MM.1S (cell line): ENCODE measurements at regions not wholly inside any gene's neighbourhood (a gene's known extent, or its start where the extent isn't known, plus 50 kb on each side); places are given as distances from the start of the nearest gene placed in this dataset.

Experiments used
- DNase-seq: peaks from one replicate; pipeline ENCODE4 v3.0.0-alpha.2; 2015
- H2AFZ ChIP-seq: fragments of 300-600 bp; sonication (generic); 2 replicates; pipeline ENCODE4 v1.6.0; 2016; ENCODE audit warnings: antibody characterized with exemption, low read length
- H3F3A ChIP-seq: fragments of 300-600 bp; sonication (generic); 2 replicates; pipeline ENCODE4 v1.6.1; 2016; ENCODE audit warnings: mild to moderate bottlenecking, antibody characterized with exemption, low read length, moderate library complexity, mixed read lengths; ENCODE audit not compliant: insufficient read depth
- H3K27ac ChIP-seq: fragments of 300-600 bp; sonication (generic); 2 replicates; pipeline ENCODE4 v1.5.1; 2016; ENCODE audit warnings: mild to moderate bottlenecking, low read length
- H3K27me3 ChIP-seq: fragments of 300-600 bp; sonication (generic); replicated peaks from 2 replicates; pipeline ENCODE4 v1.6.0; 2016; ENCODE audit warnings: low read length; ENCODE audit not compliant: insufficient read depth
- H3K36me3 ChIP-seq: fragments of 300-600 bp; sonication (generic); replicated peaks from 2 replicates; pipeline ENCODE4 v1.6.1; 2016; ENCODE audit warnings: mild to moderate bottlenecking, low read length, mixed read lengths; ENCODE audit not compliant: insufficient read depth
- H3K4me1 ChIP-seq: fragments of 300-600 bp; sonication (generic); 2 replicates; pipeline ENCODE4 v1.6.1; 2016; ENCODE audit warnings: low read length, mixed read lengths
- H3K4me2 ChIP-seq: fragments of 300-600 bp; sonication (generic); 2 replicates; pipeline ENCODE4 v1.6.0; 2016; ENCODE audit warnings: low read depth, low read length
- H3K4me3 ChIP-seq: fragments of 300-600 bp; sonication (generic); 2 replicates; pipeline ENCODE4 v1.5.1; 2016; ENCODE audit warnings: low read length, mixed read lengths
- H3K79me2 ChIP-seq: fragments of 300-600 bp; sonication (generic); 2 replicates; pipeline ENCODE4 v1.6.1; 2016; ENCODE audit warnings: mixed run types, low read length, mixed read lengths
- H3K9ac ChIP-seq: fragments of 300-600 bp; sonication (generic); 2 replicates; pipeline ENCODE4 v1.6.1; 2016; ENCODE audit warnings: low read length, mixed read lengths
- H3K9me2 ChIP-seq: fragments of 300-600 bp; sonication (generic); replicated peaks from 2 replicates; pipeline ENCODE4 v1.6.1; 2016; ENCODE audit warnings: mild to moderate bottlenecking, low read length, mixed read lengths; ENCODE audit not compliant: insufficient read depth
- H3K9me3 ChIP-seq: fragments of 300-600 bp; sonication (generic); replicated peaks from 2 replicates; pipeline ENCODE4 v1.6.1; 2016; ENCODE audit warnings: mild to moderate bottlenecking, low read length, mixed read lengths; ENCODE audit not compliant: insufficient read depth
- H4K20me1 ChIP-seq: fragments of 300-600 bp; sonication (generic); 2 replicates; pipeline ENCODE4 v1.6.1; 2016; ENCODE audit warnings: mild to moderate bottlenecking, low read length, moderate library complexity, mixed read lengths; ENCODE audit not compliant: insufficient read depth
- EZH2 ChIP-seq: fragments of 300-600 bp; sonication (generic); optimal IDR thresholded peaks from 2 replicates; pipeline ENCODE3; 2017; ENCODE audit warnings: low read depth, mild to moderate bottlenecking, antibody characterized with exemption, low read length, mixed read lengths
- EZH2phosphoT487 ChIP-seq: fragments of 300-600 bp; sonication (generic); IDR thresholded peaks from 2 replicates; pipeline ENCODE4 v1.6.1; 2018; ENCODE audit warnings: antibody characterized with exemption, low read length
- TF ChIP-seq, protein P1 (sequence below): fragments of 300-600 bp; sonication (generic); IDR thresholded peaks from 2 replicates; pipeline ENCODE4 v1.5.1; 2016; ENCODE audit warnings: antibody characterized with exemption, low read length, mixed read lengths

DNA sequence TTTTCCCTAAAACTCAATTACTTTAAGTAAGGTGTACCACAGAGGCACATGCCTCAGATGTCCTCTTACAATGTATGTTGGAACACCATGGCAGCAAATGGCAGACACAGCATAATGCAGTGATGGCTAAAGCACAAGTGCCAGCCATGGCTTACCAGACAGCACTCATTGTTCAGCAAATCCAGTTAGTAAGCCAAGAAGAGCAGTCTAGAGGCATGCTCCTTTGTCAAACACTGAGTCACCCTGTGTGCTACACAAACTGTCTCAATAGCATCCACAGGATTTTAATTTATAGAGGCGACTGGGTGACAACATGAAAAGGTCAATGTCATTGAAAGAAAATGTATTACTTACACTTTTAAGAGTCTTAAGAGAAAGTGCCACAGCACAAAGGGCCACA lies 140.6 kb downstream of the KCNA4 start:
- no peak overlapping the region for H3K9ac ChIP-seq
- H3K9me2 ChIP-seq: no peaks in the 10 kb centered on the region
- no peaks in the 10 kb centered on the region for H3K27me3 ChIP-seq
- H3K36me3 ChIP-seq: no peaks in the 10 kb centered on the region
- H3F3A ChIP-seq: no peaks in the 10 kb centered on the region
- H2AFZ ChIP-seq: no peak overlapping the region
- H3K4me3 ChIP-seq: no peak overlapping the region
- no peak overlapping the region for H3K4me2 ChIP-seq
- no peak for DNase-seq
- TF ChIP-seq EZH2 (no peak), EZH2phosphoT487 (no peak)
- TF ChIP-seq, protein P1, sequence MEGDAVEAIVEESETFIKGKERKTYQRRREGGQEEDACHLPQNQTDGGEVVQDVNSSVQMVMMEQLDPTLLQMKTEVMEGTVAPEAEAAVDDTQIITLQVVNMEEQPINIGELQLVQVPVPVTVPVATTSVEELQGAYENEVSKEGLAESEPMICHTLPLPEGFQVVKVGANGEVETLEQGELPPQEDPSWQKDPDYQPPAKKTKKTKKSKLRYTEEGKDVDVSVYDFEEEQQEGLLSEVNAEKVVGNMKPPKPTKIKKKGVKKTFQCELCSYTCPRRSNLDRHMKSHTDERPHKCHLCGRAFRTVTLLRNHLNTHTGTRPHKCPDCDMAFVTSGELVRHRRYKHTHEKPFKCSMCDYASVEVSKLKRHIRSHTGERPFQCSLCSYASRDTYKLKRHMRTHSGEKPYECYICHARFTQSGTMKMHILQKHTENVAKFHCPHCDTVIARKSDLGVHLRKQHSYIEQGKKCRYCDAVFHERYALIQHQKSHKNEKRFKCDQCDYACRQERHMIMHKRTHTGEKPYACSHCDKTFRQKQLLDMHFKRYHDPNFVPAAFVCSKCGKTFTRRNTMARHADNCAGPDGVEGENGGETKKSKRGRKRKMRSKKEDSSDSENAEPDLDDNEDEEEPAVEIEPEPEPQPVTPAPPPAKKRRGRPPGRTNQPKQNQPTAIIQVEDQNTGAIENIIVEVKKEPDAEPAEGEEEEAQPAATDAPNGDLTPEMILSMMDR: no peak
- H3K4me1 ChIP-seq: no peaks in the 10 kb centered on the region
- no peaks in the 10 kb centered on the region for H3K9me3 ChIP-seq
- no peak overlapping the region for H3K27ac ChIP-seq
- H3K79me2 ChIP-seq: no peaks in the 10 kb centered on the region
- H4K20me1 ChIP-seq: no peaks in the 10 kb centered on the region

- Histone ChIP-seq H3K4me3 (no peak overlapping the region), H3K4me2 (no peak overlapping the region), H3K9ac (no peak overlapping the region), H3K79me2 (no peaks in the 10 kb centered on the region), H2AFZ (no peak overlapping the region), H3K9me2 (no peaks in the 10 kb centered on the region), H3K36me3 (no peaks in the 10 kb centered on the region), H3K9me3 (no peaks in the 10 kb centered on the region), H3F3A (no peaks in the 10 kb centered on the region), H3K27ac (no peak overlapping the region), H3K4me1 (no peaks in the 10 kb centered on the region), H3K27me3 (no peaks in the 10 kb centered on the region), H4K20me1 (no peaks in the 10 kb centered on the region)
- peak; percentile 1 for DNase-seq
- TF ChIP-seq, protein P1: no peak
- no peak for TF ChIP-seq EZH2phosphoT487
Observed at GRCh38 chr11:29847219-29847618, 169.6 kb downstream of the KCNA4 start.

DNA sequence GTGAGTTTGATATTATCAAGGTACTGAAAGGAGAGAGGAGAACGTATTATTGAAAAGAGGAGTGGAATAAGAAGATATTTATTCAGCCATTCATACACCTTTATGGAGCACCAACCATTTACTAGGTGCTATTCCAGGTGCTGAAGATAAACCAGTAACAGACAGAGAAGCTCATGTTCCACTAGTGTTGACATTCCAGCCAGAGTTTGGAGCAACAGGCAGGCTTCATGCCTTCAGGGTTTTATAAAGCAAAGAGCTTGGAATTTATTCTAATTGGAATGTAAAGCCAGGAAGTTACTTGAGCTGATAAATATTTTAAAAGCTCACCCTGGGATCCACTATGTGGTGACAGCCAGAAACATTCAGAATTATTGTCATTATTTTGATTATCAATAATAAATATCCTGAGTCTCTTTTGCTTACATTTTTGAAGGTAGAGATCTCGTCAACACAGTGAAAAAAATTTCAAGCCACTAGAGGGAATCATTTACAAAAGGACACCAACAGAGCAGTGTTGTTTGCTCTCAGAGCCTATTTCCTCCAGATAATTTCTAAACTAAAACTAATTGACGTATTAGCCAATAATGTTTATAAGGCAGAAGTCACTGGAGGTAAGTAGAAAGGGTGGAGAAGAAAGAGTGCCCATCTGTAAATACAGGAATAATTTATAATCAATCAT lies 172.0 kb downstream of the KCNA4 start:
- no peaks in the 10 kb centered on the region for H3K9me3 ChIP-seq
- H3K4me2 ChIP-seq: no peak overlapping the region
- H3K9ac ChIP-seq: no peak overlapping the region
- H3K4me3 ChIP-seq: no peak overlapping the region
- H3F3A ChIP-seq: no peaks in the 10 kb centered on the region
- H2AFZ ChIP-seq: no peak overlapping the region
- H4K20me1 ChIP-seq: no peaks in the 10 kb centered on the region
- TF ChIP-seq, protein P1: peak; percentile 23; the same call in 1 of the 2 replicates
- TF ChIP-seq EZH2: no peak
- H3K27ac ChIP-seq: no peak overlapping the region
- no peaks in the 10 kb centered on the region for H3K27me3 ChIP-seq
- no peaks in the 10 kb centered on the region for H3K79me2 ChIP-seq
- H3K9me2 ChIP-seq: no peaks in the 10 kb centered on the region
- no peaks in the 10 kb centered on the region for H3K36me3 ChIP-seq
- DNase-seq: no peak
- no peaks in the 10 kb centered on the region for H3K4me1 ChIP-seq
